GM18505 (cell line): ENCODE measurements at regions not wholly inside any gene's neighbourhood (a gene's known extent, or its start where the extent isn't known, plus 50 kb on each side); places are given as distances from the start of the nearest gene placed in this dataset.

Experiments
- ATAC-seq: cut with Tn5 transposase; IDR thresholded peaks from one replicate; pipeline ENCODE4 v1.9.1; 2021; ENCODE audit not compliant: unreplicated experiment
- POLR2A ChIP-seq: IDR thresholded peaks from 4 replicates; pipeline ENCODE4 v1.6.1; 2011; ENCODE audit warnings: borderline replicate concordance; ENCODE audit not compliant: insufficient read depth, insufficient read length; ENCODE audit errors: extremely low read depth

GRCh38 chr4:178068136-178068535 lies 625.9 kb upstream of the AGA start:
- TF ChIP-seq POLR2A = no peak
- no peak for ATAC-seq

GRCh38 chr4:178070163-178070562 lies 627.9 kb upstream of the AGA start:
- no peak for ATAC-seq
- no peak for TF ChIP-seq POLR2A

DNA sequence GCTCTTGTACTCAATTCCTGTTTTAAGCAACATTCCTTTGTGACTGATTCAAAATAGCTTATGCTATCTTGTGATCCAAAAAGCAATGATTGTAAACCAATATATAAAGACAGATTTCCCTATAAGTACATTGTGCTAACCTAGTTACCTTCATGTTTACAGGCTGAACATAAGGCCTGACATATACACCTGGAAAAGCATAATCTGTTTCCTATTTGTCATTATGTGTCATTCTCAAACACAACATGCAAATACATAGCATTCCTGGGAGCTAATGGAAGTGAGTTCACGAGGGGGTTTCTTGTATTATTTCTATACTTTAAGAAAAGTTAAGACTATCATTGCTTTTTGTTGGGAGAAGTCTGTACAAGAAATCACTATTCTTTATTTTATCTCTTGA lies 638.1 kb upstream of the AGA start:
- TF ChIP-seq POLR2A = no peak
- ATAC-seq = no peak

GRCh38 chr4:178081176-178081575 lies 638.9 kb upstream of the AGA start:
- TF ChIP-seq POLR2A = no peak
- no peak for ATAC-seq

DNA sequence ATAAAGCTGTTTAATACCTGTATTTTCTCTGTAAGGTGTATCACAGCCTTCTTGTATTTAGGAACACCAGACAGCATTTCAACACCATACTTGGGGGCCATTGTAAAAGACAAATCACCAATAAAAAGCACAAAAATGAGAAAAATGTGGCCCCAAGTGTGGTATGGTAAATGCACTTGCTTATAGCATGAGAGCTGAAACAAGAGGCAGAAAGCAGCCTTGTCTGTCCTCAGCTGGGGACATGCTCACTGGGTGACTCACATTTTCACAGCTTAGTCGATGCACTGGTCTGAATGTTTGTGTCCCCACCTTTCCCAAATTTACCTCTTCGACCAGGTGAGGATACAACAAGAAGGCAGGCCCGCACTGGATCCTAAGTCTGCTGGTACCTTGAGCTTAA lies 639.7 kb upstream of the AGA start:
- no peak for ATAC-seq
- no peak for TF ChIP-seq POLR2A

GRCh38 chr4:178082906-178083305 lies 640.7 kb upstream of the AGA start:
- ATAC-seq = no peak
- no peak for TF ChIP-seq POLR2A

DNA sequence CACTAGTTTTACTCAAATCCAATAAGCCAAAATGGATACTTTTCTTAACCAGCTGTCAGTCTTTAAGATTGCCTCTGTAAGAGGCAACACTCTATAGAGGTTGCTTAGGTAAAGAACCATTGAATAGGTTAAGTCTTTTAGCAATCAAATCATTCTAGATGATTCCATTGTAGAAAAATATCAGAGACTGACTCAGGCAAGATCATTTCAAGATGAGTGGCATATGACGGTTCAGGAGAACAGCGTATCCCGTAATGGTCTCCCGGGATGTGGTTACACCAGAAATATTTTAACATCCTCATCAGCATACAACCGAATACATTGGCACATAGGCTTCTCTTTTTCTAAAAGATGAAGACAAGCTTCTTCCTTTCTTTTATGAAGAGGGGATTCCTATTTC lies 641.7 kb upstream of the AGA start:
- TF ChIP-seq POLR2A = no peak
- ATAC-seq = no peak

DNA sequence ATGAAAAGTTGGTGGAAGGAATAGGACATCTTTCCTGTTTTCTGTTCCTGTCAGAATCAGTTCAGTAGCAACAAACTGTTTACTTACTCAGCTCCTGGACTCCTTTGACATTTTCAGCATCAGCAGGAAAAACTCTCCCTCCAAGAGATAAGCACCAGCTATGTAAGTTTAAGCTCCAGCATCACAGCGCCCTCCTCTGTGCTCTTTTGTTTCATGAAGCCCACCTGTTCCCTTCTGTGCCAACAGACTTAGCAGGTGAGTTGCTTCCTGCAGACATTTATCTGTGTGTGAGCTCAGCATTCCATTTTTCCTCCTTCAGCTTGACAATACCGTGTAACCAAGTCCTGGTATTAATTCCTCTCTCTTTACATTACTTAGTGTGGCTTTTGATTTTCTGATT lies 644.1 kb upstream of the AGA start:
- no peak for TF ChIP-seq POLR2A
- no peak for ATAC-seq

GRCh38 chr4:178090640-178091411 lies 648.6 kb upstream of the AGA start:
- no peak for ATAC-seq
- TF ChIP-seq POLR2A = no peak

GRCh38 chr4:178102139-178102538 lies 659.9 kb upstream of the AGA start:
- no peak for ATAC-seq
- no peak for TF ChIP-seq POLR2A

DNA sequence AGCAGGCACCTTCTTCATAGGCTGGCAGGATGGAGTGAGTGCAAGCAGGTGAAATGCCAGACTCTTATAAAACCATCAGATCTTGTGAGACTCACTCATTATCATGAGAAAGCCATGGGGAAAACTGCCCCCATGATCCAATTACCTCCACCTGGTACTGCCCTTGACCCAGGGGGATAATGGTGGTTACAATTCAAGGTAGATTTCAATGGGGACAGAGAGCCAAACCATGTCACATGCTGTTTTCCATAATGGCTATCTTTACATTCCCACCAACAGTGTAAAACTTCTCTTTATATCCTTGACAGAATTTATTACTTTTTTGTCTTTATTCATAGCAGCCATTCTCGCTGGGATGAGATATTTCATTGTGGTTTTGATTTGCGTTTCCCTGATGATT lies 663.0 kb upstream of the AGA start:
- TF ChIP-seq POLR2A = no peak
- ATAC-seq = no peak

- no peak for ATAC-seq
- TF ChIP-seq POLR2A = no peak
These were observed 694.6 kb upstream of the AGA start for GRCh38 chr4:178136736-178137345.

- no peak for ATAC-seq
- TF ChIP-seq POLR2A = no peak
These were observed 695.7 kb upstream of the AGA start for GRCh38 chr4:178137732-178138471.

- TF ChIP-seq POLR2A = no peak
- no peak for ATAC-seq
These were observed 696.3 kb upstream of the AGA start for GRCh38 chr4:178138491-178138890.
